ENCODE measurements at regions not wholly inside any gene's neighbourhood (a gene's known extent, or its start where the extent isn't known, plus 50 kb on each side); places are given as distances from the start of the nearest gene placed in this dataset.

GRCh38 chr11:90717522-90717921, 494.7 kb upstream of the CHORDC1 start:
- Histone ChIP-seq H3K27me3 (no peaks in the 10 kb centered on the region), H3K9me3 (no peaks in the 10 kb centered on the region), H3K27ac (no peak overlapping the region), H3K36me3 (replicated peaks in 1 of 2; ENCODE audit: insufficient read depth in 1 of 2, low read depth in 2 of 2) (no peaks in the 10 kb centered on the region), H3K4me3 (no peak overlapping the region), H3K4me1 (no peaks in the 10 kb centered on the region)
- ATAC-seq = no peak
- no peak for DNase-seq
- TF ChIP-seq POLR2A (IDR thresholded peaks at IDR 0.05) = no peak
- TF ChIP-seq, protein P1, sequence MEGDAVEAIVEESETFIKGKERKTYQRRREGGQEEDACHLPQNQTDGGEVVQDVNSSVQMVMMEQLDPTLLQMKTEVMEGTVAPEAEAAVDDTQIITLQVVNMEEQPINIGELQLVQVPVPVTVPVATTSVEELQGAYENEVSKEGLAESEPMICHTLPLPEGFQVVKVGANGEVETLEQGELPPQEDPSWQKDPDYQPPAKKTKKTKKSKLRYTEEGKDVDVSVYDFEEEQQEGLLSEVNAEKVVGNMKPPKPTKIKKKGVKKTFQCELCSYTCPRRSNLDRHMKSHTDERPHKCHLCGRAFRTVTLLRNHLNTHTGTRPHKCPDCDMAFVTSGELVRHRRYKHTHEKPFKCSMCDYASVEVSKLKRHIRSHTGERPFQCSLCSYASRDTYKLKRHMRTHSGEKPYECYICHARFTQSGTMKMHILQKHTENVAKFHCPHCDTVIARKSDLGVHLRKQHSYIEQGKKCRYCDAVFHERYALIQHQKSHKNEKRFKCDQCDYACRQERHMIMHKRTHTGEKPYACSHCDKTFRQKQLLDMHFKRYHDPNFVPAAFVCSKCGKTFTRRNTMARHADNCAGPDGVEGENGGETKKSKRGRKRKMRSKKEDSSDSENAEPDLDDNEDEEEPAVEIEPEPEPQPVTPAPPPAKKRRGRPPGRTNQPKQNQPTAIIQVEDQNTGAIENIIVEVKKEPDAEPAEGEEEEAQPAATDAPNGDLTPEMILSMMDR (IDR thresholded peaks at IDR 0.05) = no peak
- intact Hi-C loops (cut with DNase I) = no loop called here

DNA sequence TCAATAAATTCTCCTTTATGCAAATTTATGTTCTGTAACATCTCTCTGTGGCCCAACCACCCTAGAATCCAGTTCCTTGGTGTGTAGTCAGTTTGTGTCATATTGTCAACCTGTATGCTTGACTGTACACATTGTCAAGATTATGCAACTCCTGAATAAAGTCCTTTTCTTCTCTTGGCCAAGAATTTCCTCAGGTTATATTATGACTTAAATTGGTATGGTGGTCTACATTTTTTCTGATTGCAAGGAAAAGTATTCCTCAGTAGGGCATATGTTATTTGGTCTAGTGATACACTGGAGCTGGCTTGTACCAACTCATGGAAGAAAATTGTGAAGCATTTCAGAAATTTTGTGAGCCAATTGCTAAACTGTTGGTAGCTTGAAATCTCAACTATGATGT, 482.8 kb upstream of the CHORDC1 start:
- H3K4me1 ChIP-seq = no peaks in the 10 kb centered on the region

DNA sequence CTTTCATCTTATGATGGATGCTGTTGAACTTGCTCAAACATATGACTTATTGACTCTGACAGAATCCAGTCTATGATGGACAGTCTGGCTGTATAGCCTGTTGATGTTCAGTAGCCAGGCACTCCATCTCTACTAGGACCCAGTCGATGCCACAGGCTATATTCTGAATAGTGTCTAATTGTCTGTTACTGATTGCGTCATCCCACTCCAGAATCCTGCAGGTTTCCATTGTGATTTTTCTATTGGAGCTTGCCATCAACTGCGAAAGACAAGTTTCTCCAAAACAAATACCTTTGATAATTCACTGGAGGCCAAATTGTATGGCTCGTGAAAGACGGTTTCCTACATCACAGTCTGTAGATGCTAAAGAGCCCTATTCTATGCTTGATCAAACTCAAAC, 481.7 kb upstream of the CHORDC1 start:
- TF ChIP-seq, protein P1 (IDR thresholded peaks at IDR 0.05) = no peak
- TF ChIP-seq POLR2A (IDR thresholded peaks at IDR 0.05) = no peak
- Histone ChIP-seq H3K36me3 (replicated peaks in 1 of 2; ENCODE audit: insufficient read depth in 1 of 2, low read depth in 2 of 2) (no peaks in the 10 kb centered on the region), H3K4me1 (no peaks in the 10 kb centered on the region), H3K9me3 (no peaks in the 10 kb centered on the region), H3K4me3 (no peak overlapping the region), H3K27me3 (no peaks in the 10 kb centered on the region), H3K27ac (no peak overlapping the region)
- ATAC-seq (no peak), DNase-seq (no peak)
- intact Hi-C loops (cut with DNase I) = no loop called here
- WGBS, 2 donors = 50 to 65% methylated on average over 5 of the region's 5 CpGs

More for the DNA sequence above, 482.8 kb upstream of the CHORDC1 start:
- H3K27me3 ChIP-seq = no peaks in the 10 kb centered on the region
- H3K27ac ChIP-seq = no peak overlapping the region
- no peak for DNase-seq
- H3K9me3 ChIP-seq = no peaks in the 10 kb centered on the region
- ATAC-seq = no peak
- intact Hi-C loops (cut with DNase I) = no loop called here
- no peaks in the 10 kb centered on the region for H3K36me3 ChIP-seq (replicated peaks in 1 of 2; ENCODE audit: insufficient read depth in 1 of 2, low read depth in 2 of 2)
- H3K4me3 ChIP-seq = no peak overlapping the region
- TF ChIP-seq, protein P1 (IDR thresholded peaks at IDR 0.05) = no peak
- TF ChIP-seq POLR2A (IDR thresholded peaks at IDR 0.05) = no peak

DNA sequence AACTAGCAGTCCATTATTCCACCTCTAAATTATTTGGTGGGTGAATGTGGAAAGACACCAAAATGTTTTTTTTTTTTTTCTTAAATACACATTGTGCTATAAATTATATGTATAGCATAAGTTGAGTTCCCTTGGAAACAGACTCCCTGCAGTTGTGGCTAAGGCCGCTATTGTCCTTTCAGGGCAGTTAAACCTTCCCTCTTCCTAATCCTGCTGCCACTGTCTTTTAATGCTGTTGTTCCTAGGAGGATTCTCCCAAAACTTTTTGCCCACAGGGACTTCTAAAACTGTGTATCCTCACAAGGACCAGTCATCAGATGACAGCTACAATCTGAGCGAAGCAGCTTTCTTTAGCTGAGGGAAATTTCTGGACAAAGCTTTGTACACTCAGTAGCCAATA, 478.9 kb upstream of the CHORDC1 start:
- DNase-seq (no peak), ATAC-seq (no peak)
- Histone ChIP-seq H3K36me3 (replicated peaks in 1 of 2; ENCODE audit: insufficient read depth in 1 of 2, low read depth in 2 of 2) (no peaks in the 10 kb centered on the region), H3K27ac (no peak overlapping the region), H3K27me3 (no peaks in the 10 kb centered on the region), H3K9me3 (no peaks in the 10 kb centered on the region), H3K4me3 (no peak overlapping the region), H3K4me1 (no peaks in the 10 kb centered on the region)
- TF ChIP-seq, protein P1 (IDR thresholded peaks at IDR 0.05) = no peak
- TF ChIP-seq POLR2A (IDR thresholded peaks at IDR 0.05) = no peak
- intact Hi-C loops (cut with DNase I) = no loop called here
- WGBS, 2 donors = 68 to 71% methylated on average over 2 of the region's 2 CpGs

DNA sequence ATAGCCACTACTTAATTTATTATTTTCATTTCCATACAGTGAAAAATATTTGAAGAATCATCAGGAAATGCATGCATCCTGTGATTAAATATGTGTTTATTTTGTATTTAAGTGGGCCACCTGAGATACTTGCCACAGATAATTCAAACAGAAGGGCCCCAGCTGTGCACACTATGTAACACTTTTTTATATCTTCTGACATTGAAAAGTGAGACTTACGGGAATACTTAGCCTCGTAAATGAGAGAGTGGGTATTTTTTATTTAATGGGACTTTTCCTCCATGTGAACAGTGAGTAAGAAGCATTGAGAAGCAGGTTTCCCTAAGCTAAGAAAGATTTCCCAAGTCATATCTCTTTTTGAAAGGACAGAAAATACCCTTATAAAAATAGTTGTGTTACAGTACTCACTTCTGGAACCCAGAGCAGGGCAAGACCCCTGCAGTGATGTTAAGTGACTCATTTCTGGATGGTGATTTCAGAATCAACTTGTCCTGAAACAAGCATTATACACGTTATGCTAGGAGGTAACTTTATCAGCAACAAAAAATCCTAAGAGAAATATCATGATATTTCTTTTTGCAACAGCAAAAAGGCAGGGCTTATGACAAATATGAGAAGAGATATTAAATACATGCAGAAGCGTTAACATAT, 478.1 kb upstream of the CHORDC1 start:
- Histone ChIP-seq H3K4me1 (no peaks in the 10 kb centered on the region), H3K36me3 (replicated peaks in 1 of 2; ENCODE audit: insufficient read depth in 1 of 2, low read depth in 2 of 2) (no peaks in the 10 kb centered on the region), H3K27me3 (no peaks in the 10 kb centered on the region), H3K4me3 (no peak overlapping the region), H3K27ac (no peak overlapping the region), H3K9me3 (no peaks in the 10 kb centered on the region)
- ATAC-seq = no peak
- DNase-seq = no peak
- intact Hi-C loops (cut with DNase I) = no loop called here
- WGBS, 2 donors = 14 to 22% methylated on average over 4 of the region's 4 CpGs
- no peak for TF ChIP-seq POLR2A (IDR thresholded peaks at IDR 0.05)
- TF ChIP-seq, protein P1 (IDR thresholded peaks at IDR 0.05) = no peak

All from body of pancreas (tissue), 4 donors.